H1 (cell line): ENCODE measurements at regions not wholly inside any gene's neighbourhood (a gene's known extent, or its start where the extent isn't known, plus 50 kb on each side); places are given as distances from the start of the nearest gene placed in this dataset.

Experiments
- CTCF ChIA-PET: fragments of 300-600 bp; sonication (Branson Sonifier 250); formaldehyde crosslinking; loops from one replicate; lab custom pipeline; 2021; ENCODE audit not compliant: partially characterized antibody; lab: Charles Lee
- POLR2A ChIA-PET: fragments of 300-600 bp; sonication (Branson Sonifier 250); formaldehyde crosslinking; loops from one replicate; lab custom pipeline; 2021; ENCODE audit warnings: inconsistent platforms; ENCODE audit not compliant: partially characterized antibody; lab: Charles Lee
- DNase-seq, 2 experiments: peaks; one replicate each; pipeline versions ENCODE4 v3.0.0 to v3.0.0-alpha.2; 2010 to 2022; ENCODE audit warnings: low spot score in 2 of 2, low read depth in 1 of 2, mixed read lengths in 1 of 2
- FAIRE-seq: peaks from 2 replicates; lab custom pipeline; 2011; peaks lifted over from hg19 to GRCh38; lab: Jason Lieb, UNC
- H2AFZ ChIP-seq: 2 replicates; pipeline ENCODE4 v1.8.1; 2012; ENCODE audit warnings: low read length, inconsistent platforms
- H2AK5ac ChIP-seq: 2 replicates; pipeline ENCODE4 v1.6.1; 2013; ENCODE audit warnings: low read depth, low read length
- H2BK120ac ChIP-seq: replicated peaks from 2 replicates; pipeline ENCODE3; 2013; ENCODE audit warnings: low read depth, low read length, inconsistent platforms
- H2BK12ac ChIP-seq: 2 replicates; pipeline ENCODE4 v1.6.1; 2013; ENCODE audit warnings: low read depth, low read length
- H2BK15ac ChIP-seq: 2 replicates; pipeline ENCODE4 v1.6.1; 2013; ENCODE audit warnings: low read length
- H2BK20ac ChIP-seq: 2 replicates; pipeline ENCODE4 v1.6.1; 2013; ENCODE audit warnings: low read length
- H2BK5ac ChIP-seq: 2 replicates; pipeline ENCODE4 v1.6.1; 2013; ENCODE audit warnings: low read depth, low read length
- H3K14ac ChIP-seq: 2 replicates; pipeline ENCODE4 v1.6.1; 2013; ENCODE audit warnings: inconsistent platforms; ENCODE audit not compliant: insufficient read length
- H3K18ac ChIP-seq: 2 replicates; pipeline ENCODE4 v1.6.1; 2013; ENCODE audit warnings: low read length; ENCODE audit errors: extremely low read depth
- H3K23ac ChIP-seq: 2 replicates; pipeline ENCODE4 v1.6.1; 2013; ENCODE audit warnings: inconsistent platforms; ENCODE audit not compliant: insufficient read length
- H3K23me2 ChIP-seq: 2 replicates; pipeline ENCODE4 v1.6.1; 2013; ENCODE audit warnings: low read depth, low read length
- H3K27ac ChIP-seq: 2 replicates; pipeline ENCODE4 v1.6.1; 2011; ENCODE audit warnings: low read depth, low read length, inconsistent platforms
- H3K27me3 ChIP-seq, 4 experiments: replicated peaks in 1 of 4; 1 replicate in 1 of 4; 2 replicates in 3 of 4; pipeline versions ENCODE4 v1.6.1 to v1.8.1; 2011 to 2013; ENCODE audit warnings: low read length in 3 of 4, mild to moderate bottlenecking in 3 of 4, inconsistent platforms in 2 of 4, mixed read lengths in 2 of 4, moderate library complexity in 1 of 4; ENCODE audit not compliant: control insufficient read depth in 3 of 4, insufficient read depth in 3 of 4; ENCODE audit errors: extremely low read depth in 1 of 4
- H3K36me3 ChIP-seq, 4 experiments: 2 replicates each; pipeline versions ENCODE4 v1.6.1 to v1.8.1; 2011 to 2013; ENCODE audit warnings: mild to moderate bottlenecking in 4 of 4, low read length in 3 of 4, moderate library complexity in 2 of 4, control low read depth in 1 of 4, inconsistent platforms in 1 of 4; ENCODE audit not compliant: insufficient read depth in 4 of 4, control insufficient read depth in 2 of 4
- H3K4ac ChIP-seq: replicated peaks from 2 replicates; pipeline ENCODE3; 2013; ENCODE audit warnings: low read length, low read depth, mixed read lengths, inconsistent platforms; ENCODE audit not compliant: insufficient read length
- H3K4me1 ChIP-seq, 4 experiments: replicated peaks in 1 of 4; 1 replicate in 1 of 4; 2 replicates in 3 of 4; pipeline versions ENCODE4 v1.6.1 to v1.8.1; 2011 to 2013; ENCODE audit warnings: low read length in 3 of 4, inconsistent platforms in 2 of 4, mixed read lengths in 1 of 4; ENCODE audit not compliant: insufficient read depth in 4 of 4, control insufficient read depth in 3 of 4
- H3K4me2 ChIP-seq, 2 experiments: 2 replicates each; pipeline versions ENCODE4 v1.6.1 to v1.8.1; 2011 to 2013; ENCODE audit warnings: low read depth in 2 of 2, low read length in 2 of 2, control low read depth in 1 of 2, inconsistent platforms in 1 of 2, mild to moderate bottlenecking in 1 of 2; ENCODE audit not compliant: insufficient read depth in 1 of 2
- H3K4me3 ChIP-seq, 4 experiments: fragments of 200-600, 300-600 bp in 1 of 4; sonication (generic), shearing (Covaris generic), sonication (Bioruptor Twin) in 1 of 4; 2 replicates each; pipeline versions ENCODE4 v1.5.1 to v1.8.1; 2011 to 2016; ENCODE audit warnings: low read length in 4 of 4, low read depth in 3 of 4, control low read depth in 2 of 4, inconsistent platforms in 2 of 4, mild to moderate bottlenecking in 2 of 4, mixed read lengths in 1 of 4, moderate library complexity in 1 of 4; ENCODE audit not compliant: insufficient read depth in 2 of 4; ENCODE audit errors: extremely low read depth in 1 of 4
- H3K56ac ChIP-seq: replicated peaks from 2 replicates; pipeline ENCODE3; 2013; ENCODE audit warnings: low read depth, mild to moderate bottlenecking, mixed read lengths, low read length, inconsistent platforms; ENCODE audit not compliant: insufficient read length
- H3K79me1 ChIP-seq: 2 replicates; pipeline ENCODE4 v1.6.1; 2013; ENCODE audit warnings: low read depth, low read length, control low read depth
- H3K79me2 ChIP-seq, 2 experiments: 2 replicates each; pipeline versions ENCODE4 v1.6.1 to v1.8.1; 2012 to 2013; ENCODE audit warnings: low read length in 2 of 2, mild to moderate bottlenecking in 2 of 2, inconsistent platforms in 1 of 2; ENCODE audit not compliant: insufficient read depth in 2 of 2, control insufficient read depth in 1 of 2
- H3K9ac ChIP-seq, 4 experiments: replicated peaks in 1 of 4; 1 replicate in 1 of 4; 2 replicates in 3 of 4; pipeline versions ENCODE4 v1.6.1 to v1.8.1; 2011 to 2013; ENCODE audit warnings: low read depth in 3 of 4, low read length in 3 of 4, control low read depth in 2 of 4, mild to moderate bottlenecking in 2 of 4, moderate library complexity in 2 of 4, inconsistent platforms in 1 of 4; ENCODE audit errors: extremely low read depth in 1 of 4
- H3K9me3 ChIP-seq, 2 experiments: 2 replicates each; pipeline versions ENCODE4 v1.6.1 to v1.8.1; 2012 to 2013; ENCODE audit warnings: mild to moderate bottlenecking in 2 of 2, moderate library complexity in 2 of 2, control low read depth in 1 of 2, inconsistent platforms in 1 of 2, low read depth in 1 of 2, low read length in 1 of 2, mixed read lengths in 1 of 2; ENCODE audit not compliant: insufficient read depth in 2 of 2
- H4K20me1 ChIP-seq, 2 experiments: replicated peaks in 1 of 2; 2 replicates each; pipeline versions ENCODE3 to v1.8.1; 2011 to 2013; ENCODE audit warnings: inconsistent platforms in 2 of 2, low read length in 2 of 2, mild to moderate bottlenecking in 1 of 2; ENCODE audit not compliant: insufficient read depth in 2 of 2, control insufficient read depth in 1 of 2
- H4K5ac ChIP-seq: 2 replicates; pipeline ENCODE4 v1.6.1; 2013; ENCODE audit warnings: low read length, low read depth, mixed read lengths, inconsistent platforms; ENCODE audit not compliant: insufficient read length
- H4K8ac ChIP-seq: 2 replicates; pipeline ENCODE4 v1.8.0; 2013; ENCODE audit warnings: mild to moderate bottlenecking, moderate library complexity, low read length, inconsistent platforms; ENCODE audit not compliant: insufficient read depth; ENCODE audit errors: extremely low read depth
- H4K91ac ChIP-seq: replicated peaks from 2 replicates; pipeline ENCODE3; 2013; ENCODE audit warnings: low read length, mixed read lengths, inconsistent platforms; ENCODE audit not compliant: insufficient read length
- CTBP2 ChIP-seq: IDR thresholded peaks from 2 replicates; pipeline ENCODE4 v1.7.0; 2011; ENCODE audit warnings: borderline replicate concordance, mild to moderate bottlenecking, moderate library complexity, mixed read lengths, low read length; ENCODE audit not compliant: insufficient read depth, insufficient read length
- KDM5A ChIP-seq: fragments of 200-600 bp; IDR thresholded peaks from 2 replicates; pipeline ENCODE4 v1.7.1; 2012; ENCODE audit warnings: mild to moderate bottlenecking, low read length, inconsistent platforms, mixed read lengths
- RAD21 ChIP-seq, 2 experiments: IDR thresholded peaks in 1 of 2; conservative IDR thresholded peaks in 1 of 2; 2 replicates each; pipeline ENCODE4 v1.6.1; 2011; ENCODE audit warnings: low read depth in 2 of 2, low read length in 2 of 2, improper control_type of control experiment in 1 of 2, inconsistent platforms in 1 of 2, mild to moderate bottlenecking in 1 of 2, moderate library complexity in 1 of 2
- SUZ12 ChIP-seq: fragments of 200-600 bp; sonication (generic); IDR thresholded peaks from 2 replicates; pipeline ENCODE4 v1.6.1; 2012; ENCODE audit warnings: mild to moderate bottlenecking, inconsistent platforms, low read length, moderate library complexity, mixed read lengths
- WGBS, 2 experiments: shearing (Covaris generic) in 1 of 2; methylation state at CpG; one replicate each; pipeline versions ENCODE4 v1.1.6 to v1.1.7; 2013 to 2015; ENCODE audit warnings: low lambda C conversion rate in 2 of 2, mixed read lengths in 2 of 2, inconsistent platforms in 1 of 2, low coverage in 1 of 2, missing lambda C conversion rate in 1 of 2; ENCODE audit not compliant: insufficient replicate concordance in 2 of 2, insufficient coverage in 1 of 2, insufficient read length in 1 of 2; ENCODE audit errors: extremely low coverage in 1 of 2, missing lambda C conversion rate in 1 of 2; 5-methylcytosine and 5-hydroxymethylcytosine counted together
- TF ChIP-seq, protein P1 (sequence below): IDR thresholded peaks from 2 replicates; pipeline ENCODE4 v1.6.1; 2011; ENCODE audit warnings: low read depth, mild to moderate bottlenecking, low read length; ENCODE audit not compliant: insufficient read depth

DNA sequence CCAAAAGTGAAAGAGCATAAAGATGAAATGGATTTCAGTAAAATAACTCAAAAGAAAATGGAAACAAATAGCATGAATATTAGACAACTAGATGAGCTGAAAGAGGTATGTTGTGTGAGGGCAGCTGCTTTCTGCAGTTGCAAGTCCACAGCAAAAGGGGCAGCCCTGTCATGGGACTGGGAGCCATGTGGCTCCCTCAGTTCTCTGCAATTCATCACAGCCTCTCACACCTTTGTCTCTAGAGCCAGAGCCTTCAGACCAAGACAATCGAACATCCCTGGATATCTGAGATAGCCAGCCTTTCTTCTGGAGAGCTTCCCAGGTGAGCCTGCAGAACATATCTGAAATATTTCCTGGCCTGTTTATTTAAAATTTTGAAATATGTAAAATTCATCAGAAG lies 538.7 kb downstream of the REEP3 start:
- no peak overlapping the region for H3K14ac ChIP-seq
- no peak overlapping the region for H2AK5ac ChIP-seq
- no peak overlapping the region for H2BK5ac ChIP-seq
- no peaks in the 10 kb centered on the region for H3K79me2 ChIP-seq
- no peaks in the 10 kb centered on the region for H4K20me1 ChIP-seq
- H3K56ac ChIP-seq = no peak overlapping the region
- H3K18ac ChIP-seq = no peak overlapping the region
- H3K27ac ChIP-seq = no peak overlapping the region
- H3K79me1 ChIP-seq = no peaks in the 10 kb centered on the region
- no peak overlapping the region for H4K5ac ChIP-seq
- H3K23me2 ChIP-seq = no peaks in the 10 kb centered on the region
- no peaks in the 10 kb centered on the region for H3K36me3 ChIP-seq
- H3K27me3 ChIP-seq = no peaks in the 10 kb centered on the region
- CTCF ChIA-PET = interaction anchor here (0.6 to 1.5 kb wide), 4 partner anchors 15 to 1034 kb away, joined by 3 to 4 read pairs (median 4); no protein-coding TSS in a partner anchor
- no peak overlapping the region for H2BK20ac ChIP-seq
- no peak overlapping the region for H2BK120ac ChIP-seq
- no peak overlapping the region for H2AFZ ChIP-seq
- no peak overlapping the region for H3K9ac ChIP-seq
- H2BK12ac ChIP-seq = no peak overlapping the region
- no peak for DNase-seq
- no peak overlapping the region for H4K91ac ChIP-seq
- H3K4me1 ChIP-seq = no peaks in the 10 kb centered on the region
- TF ChIP-seq CTBP2 (no peak), RAD21 (IDR thresholded peaks at IDR 0.05 in 1 of 2, conservative IDR thresholded peaks at IDR 0.05 in 1 of 2; ENCODE audit: low read depth in 2 of 2, low read length in 2 of 2) (peak in 1 of 2 experiments; percentile 12; a peak in 1 of 4 replicates), KDM5A (no peak), SUZ12 (no peak)
- TF ChIP-seq, protein P1, sequence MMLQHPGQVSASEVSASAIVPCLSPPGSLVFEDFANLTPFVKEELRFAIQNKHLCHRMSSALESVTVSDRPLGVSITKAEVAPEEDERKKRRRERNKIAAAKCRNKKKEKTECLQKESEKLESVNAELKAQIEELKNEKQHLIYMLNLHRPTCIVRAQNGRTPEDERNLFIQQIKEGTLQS = no peak
- TF ChIP-seq, all 59 proteins: peak for 1
- WGBS, 2 experiments = 100% methylated on average over 1 of the region's 1 CpG; no CpG with 5 or more reads in 1 of the 2 experiments
- POLR2A ChIA-PET = no interaction called here
- no peak for FAIRE-seq
- Histone ChIP-seq H3K4me2 (no peak overlapping the region), H3K4ac (no peak overlapping the region), H3K23ac (no peak overlapping the region), H2BK15ac (no peak overlapping the region), H3K9me3 (no peaks in the 10 kb centered on the region), H4K8ac (no peak overlapping the region), H3K4me3 (no peak overlapping the region)
